HCT116 (cell line): ENCODE measurements at regions not wholly inside any gene's neighbourhood (a gene's known extent, or its start where the extent isn't known, plus 50 kb on each side); places are given as distances from the start of the nearest gene placed in this dataset.

Experiments
- ATAC-seq: fragments of 200-7000 bp; cut with Tn5 transposase; 2 replicates; pipeline ENCODE4 v1.9.1; 2020; ENCODE audit warnings: mild to moderate bottlenecking, moderate library complexity
- BruUV-seq: library from RNA; stranded (reverse); fragments of 400-500 nt; replicated peaks from 2 replicates; lab custom pipeline; 2021; lab: Mats Ljungman, UMichigan
- CTCF ChIA-PET: fragments of 300-600 bp; sonication (Branson Sonifier 250); formaldehyde crosslinking; loops from one replicate; lab custom pipeline; 2021; ENCODE audit warnings: antibody characterized with exemption; lab: Charles Lee
- POLR2A ChIA-PET: fragments of 300-600, 350-600 bp; sonication (Branson Sonifier 250); formaldehyde crosslinking; loops from one replicate; lab custom pipeline; 2021; ENCODE audit warnings: antibody characterized with exemption; lab: Charles Lee
- RAD21 ChIA-PET, 2 experiments: fragments of 300-600 bp; sonication (Branson Sonifier 250); formaldehyde crosslinking; loops; one replicate each; lab custom pipeline; 2023; ENCODE audit warnings: low total read pairs in 2 of 2; ENCODE audit not compliant: uncharacterized antibody in 2 of 2, unreplicated experiment in 2 of 2, low non-redundant PET in 1 of 2; lab: Charles Lee
- DNase-seq: peaks from one replicate; pipeline ENCODE4 v3.0.0-alpha.2; 2010; ENCODE audit warnings: low read depth, low spot score
- H2AFZ ChIP-seq: fragments of 200-600 bp; shearing (Covaris generic), sonication (generic); 2 replicates; pipeline ENCODE4 v1.6.1; 2017; ENCODE audit warnings: low read depth, mixed run types, mixed read lengths, antibody characterized with exemption, low read length; ENCODE audit not compliant: poor library complexity, severe bottlenecking
- H3K27ac ChIP-seq: 2 replicates; pipeline ENCODE4 v1.5.1; 2012; ENCODE audit warnings: low read depth, low read length
- H3K27me3 ChIP-seq: fragments of 200-600 bp; sonication (generic); 2 replicates; pipeline ENCODE4 v1.6.1; 2016; ENCODE audit warnings: mixed run types, low read length, mixed read lengths; ENCODE audit not compliant: insufficient read depth
- H3K36me3 ChIP-seq, 2 experiments: fragments of 200-500 bp in 1 of 2; fragments of 200-600 bp in 1 of 2; sonication (Bioruptor generic) in 1 of 2; sonication (generic) in 1 of 2; 2 replicates each; pipeline versions ENCODE4 v1.5.1 to v1.6.1; 2014 to 2016; ENCODE audit warnings: low read length in 2 of 2, inconsistent platforms in 1 of 2, mixed read lengths in 1 of 2, mixed run types in 1 of 2; ENCODE audit not compliant: insufficient read depth in 2 of 2, control insufficient read depth in 1 of 2
- H3K4me1 ChIP-seq, 2 experiments: fragments of 200-600 bp in 1 of 2; sonication (generic) in 1 of 2; 2 replicates each; pipeline versions ENCODE4 v1.5.1 to v1.6.1; 2012 to 2017; ENCODE audit warnings: low read length in 2 of 2, inconsistent platforms in 1 of 2, mild to moderate bottlenecking in 1 of 2, mixed read lengths in 1 of 2, mixed run types in 1 of 2, moderate library complexity in 1 of 2; ENCODE audit not compliant: insufficient read depth in 2 of 2, control insufficient read depth in 1 of 2
- H3K4me2 ChIP-seq: fragments of 200-600 bp; sonication (generic); 2 replicates; pipeline ENCODE4 v1.6.1; 2017; ENCODE audit warnings: mixed run types, low read length, mixed read lengths
- H3K4me3 ChIP-seq, 2 experiments: fragments of 200-600 bp in 1 of 2; sonication (generic) in 1 of 2; replicated peaks in 1 of 2; 2 replicates each; pipeline ENCODE4 v1.5.1; 2011 to 2016; ENCODE audit warnings: low read length in 2 of 2, control low read depth in 1 of 2, low read depth in 1 of 2, mild to moderate bottlenecking in 1 of 2, mixed read lengths in 1 of 2, mixed run types in 1 of 2
- H3K79me2 ChIP-seq: fragments of 200-600 bp; sonication (generic); 2 replicates; pipeline ENCODE4 v1.6.1; 2017; ENCODE audit warnings: mild to moderate bottlenecking, mixed run types, low read length, moderate library complexity, mixed read lengths; ENCODE audit not compliant: insufficient read depth
- H3K9ac ChIP-seq: fragments of 200-600 bp; sonication (generic); 2 replicates; pipeline ENCODE4 v1.6.1; 2016; ENCODE audit warnings: low read length, mixed read lengths
- H3K9me2 ChIP-seq: fragments of 200-600 bp; sonication (generic), shearing (Covaris generic); 2 replicates; pipeline ENCODE4 v1.6.1; 2017; ENCODE audit warnings: mixed run types, mild to moderate bottlenecking, moderate library complexity; ENCODE audit not compliant: insufficient read depth
- H3K9me3 ChIP-seq, 2 experiments: fragments of 200-500 bp in 1 of 2; fragments of 200-600 bp in 1 of 2; sonication (Bioruptor generic) in 1 of 2; sonication (generic) in 1 of 2; 2 replicates each; pipeline ENCODE4 v1.6.1; 2014 to 2017; ENCODE audit warnings: low read length in 2 of 2, mixed read lengths in 2 of 2, inconsistent platforms in 1 of 2, low read depth in 1 of 2, mild to moderate bottlenecking in 1 of 2, mixed run types in 1 of 2, moderate library complexity in 1 of 2; ENCODE audit not compliant: control insufficient read depth in 1 of 2, insufficient read depth in 1 of 2
- H4K20me1 ChIP-seq: fragments of 200-600 bp; sonication (generic), shearing (Covaris generic); 2 replicates; pipeline ENCODE4 v1.6.1; 2017; ENCODE audit warnings: mixed run types, mild to moderate bottlenecking, moderate library complexity; ENCODE audit not compliant: insufficient read depth
- CBX3 ChIP-seq: IDR thresholded peaks from 2 replicates; pipeline ENCODE4 v1.6.1; 2012; ENCODE audit warnings: low read depth
- CEBPB ChIP-seq: IDR thresholded peaks from 2 replicates; pipeline ENCODE4 v1.6.1; 2012; ENCODE audit warnings: low read depth
- EZH2 ChIP-seq: fragments of 200-600 bp; sonication (generic); IDR thresholded peaks from 2 replicates; pipeline ENCODE4 v1.6.1; 2017; ENCODE audit warnings: antibody characterized with exemption, mixed run types
- EZH2phosphoT487 ChIP-seq: fragments of 200-600 bp; IDR thresholded peaks from 2 replicates; pipeline ENCODE4 v1.6.1; 2018; ENCODE audit warnings: antibody characterized with exemption, borderline replicate concordance
- FOSL1 ChIP-seq: IDR thresholded peaks from 2 replicates; pipeline ENCODE4 v1.6.1; 2012; ENCODE audit warnings: low read depth
- JUND ChIP-seq: IDR thresholded peaks from 2 replicates; pipeline ENCODE4 v1.6.1; 2012
- RAD21 ChIP-seq: IDR thresholded peaks from 2 replicates; pipeline ENCODE4 v1.6.1; 2012; ENCODE audit warnings: low read depth, mild to moderate bottlenecking
- SP1 ChIP-seq: IDR thresholded peaks from 2 replicates; pipeline ENCODE4 v1.6.1; 2012; ENCODE audit warnings: low read depth
- YY1 ChIP-seq: IDR thresholded peaks from 2 replicates; pipeline ENCODE4 v1.6.1; 2011; ENCODE audit warnings: low read length, low read depth, moderate library complexity, mild to moderate bottlenecking; ENCODE audit not compliant: insufficient replicate concordance; ENCODE audit errors: extremely low read depth
- ZNF274 ChIP-seq: fragments of 200-500 bp; sonication (Bioruptor generic); IDR thresholded peaks from 2 replicates; pipeline ENCODE4 v1.6.1; 2014; ENCODE audit warnings: mild to moderate bottlenecking, low read depth, low read length, inconsistent platforms
- intact Hi-C: fragments of 100-400 bp; cut with micrococcal nuclease; formaldehyde crosslinking; loops from 2 replicates; pipeline ENCODE4 v1.10.0; 2022
- TF ChIP-seq, protein P1 (sequence below), 3 experiments: fragments of 200-600 bp in 1 of 3; sonication (generic) in 1 of 3; IDR thresholded peaks in 2 of 3; conservative IDR thresholded peaks in 1 of 3; 2 replicates each; pipeline ENCODE4 v1.5.1; 2012 to 2017; ENCODE audit warnings: low read depth in 2 of 3, low read length in 2 of 3, antibody characterized with exemption in 1 of 3, borderline replicate concordance in 1 of 3, control low read depth in 1 of 3, mild to moderate bottlenecking in 1 of 3, mixed read lengths in 1 of 3, mixed run types in 1 of 3, moderate library complexity in 1 of 3; ENCODE audit not compliant: insufficient read depth in 1 of 3

DNA sequence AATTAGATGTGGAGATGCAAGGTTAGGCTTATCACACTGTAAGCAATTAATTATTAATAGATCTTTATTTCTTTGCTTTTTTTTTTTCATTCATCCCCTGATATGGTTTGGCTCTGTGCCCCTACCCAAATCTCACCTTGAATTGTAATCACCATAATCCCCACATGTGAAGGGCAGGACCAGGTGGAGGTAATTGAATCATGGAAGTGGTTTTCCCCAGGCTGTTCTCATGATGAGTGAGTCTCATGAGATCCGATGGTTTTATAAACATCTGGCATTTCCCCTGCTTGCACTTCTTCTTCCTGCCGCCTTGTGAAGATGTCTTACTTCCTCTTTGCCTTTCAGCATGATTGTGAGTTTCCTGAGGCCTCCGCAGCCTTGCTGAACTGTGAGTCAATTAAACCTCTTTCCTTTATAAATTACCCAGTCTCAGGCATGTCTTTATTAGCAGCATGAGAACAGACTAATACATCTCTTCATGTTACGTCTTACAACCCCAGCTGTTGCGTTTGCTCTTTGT is 333.8 kb downstream of the CDH26 start:
- no TSS peak for BruUV-seq
- H3K36me3 ChIP-seq = no peaks in the 10 kb centered on the region

DNA sequence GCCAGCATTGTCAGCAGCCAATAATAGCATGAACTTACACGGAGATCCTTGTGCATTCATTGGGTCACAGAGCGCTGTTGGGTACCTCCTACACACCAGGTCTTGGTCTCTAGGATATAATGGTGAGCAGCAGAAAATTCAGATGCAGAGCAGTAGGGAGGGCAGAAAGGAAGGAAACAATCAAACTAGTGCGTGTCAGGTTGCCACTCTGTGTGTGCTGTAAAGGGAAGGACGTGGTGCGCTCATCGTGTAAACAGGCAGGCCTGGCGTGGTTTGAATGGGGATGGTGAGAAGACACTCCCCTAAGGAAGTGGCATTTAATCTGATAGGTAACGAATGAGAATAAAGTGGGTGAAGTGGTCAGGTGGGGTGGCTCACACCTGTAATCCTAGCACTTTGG is 336.4 kb downstream of the CDH26 start:
- CTCF ChIA-PET = no interaction called here
- intact Hi-C loops = no loop called here
- Histone ChIP-seq H3K4me1 (no peaks in the 10 kb centered on the region), H3K27ac (no peak overlapping the region), H2AFZ (no peak overlapping the region), H4K20me1 (no peaks in the 10 kb centered on the region), H3K4me2 (no peak overlapping the region), H3K9me3 (peaks cover 8 to 12% of the 10 kb centered on the region in 2 experiments; a peak in 2 of 4 replicates), H3K9ac (no peak overlapping the region), H3K9me2 (no peaks in the 10 kb centered on the region), H3K36me3 (no peaks in the 10 kb centered on the region), H3K79me2 (no peaks in the 10 kb centered on the region), H3K27me3 (no peaks in the 10 kb centered on the region), H3K4me3 (no peak overlapping the region)
- no peak for DNase-seq
- BruUV-seq = no TSS peak
- RAD21 ChIA-PET = no interaction called here
- ATAC-seq = no peak
- POLR2A ChIA-PET = no interaction called here
- TF ChIP-seq YY1 (no peak), SP1 (no peak), CEBPB (no peak), RAD21 (no peak), CBX3 (no peak), ZNF274 (no peak), FOSL1 (no peak), EZH2phosphoT487 (no peak)
- TF ChIP-seq, protein P1, sequence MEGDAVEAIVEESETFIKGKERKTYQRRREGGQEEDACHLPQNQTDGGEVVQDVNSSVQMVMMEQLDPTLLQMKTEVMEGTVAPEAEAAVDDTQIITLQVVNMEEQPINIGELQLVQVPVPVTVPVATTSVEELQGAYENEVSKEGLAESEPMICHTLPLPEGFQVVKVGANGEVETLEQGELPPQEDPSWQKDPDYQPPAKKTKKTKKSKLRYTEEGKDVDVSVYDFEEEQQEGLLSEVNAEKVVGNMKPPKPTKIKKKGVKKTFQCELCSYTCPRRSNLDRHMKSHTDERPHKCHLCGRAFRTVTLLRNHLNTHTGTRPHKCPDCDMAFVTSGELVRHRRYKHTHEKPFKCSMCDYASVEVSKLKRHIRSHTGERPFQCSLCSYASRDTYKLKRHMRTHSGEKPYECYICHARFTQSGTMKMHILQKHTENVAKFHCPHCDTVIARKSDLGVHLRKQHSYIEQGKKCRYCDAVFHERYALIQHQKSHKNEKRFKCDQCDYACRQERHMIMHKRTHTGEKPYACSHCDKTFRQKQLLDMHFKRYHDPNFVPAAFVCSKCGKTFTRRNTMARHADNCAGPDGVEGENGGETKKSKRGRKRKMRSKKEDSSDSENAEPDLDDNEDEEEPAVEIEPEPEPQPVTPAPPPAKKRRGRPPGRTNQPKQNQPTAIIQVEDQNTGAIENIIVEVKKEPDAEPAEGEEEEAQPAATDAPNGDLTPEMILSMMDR (IDR thresholded peaks at IDR 0.05 in 2 of 3, conservative IDR thresholded peaks at IDR 0.05 in 1 of 3; ENCODE audit: borderline replicate concordance in 1 of 3, insufficient read depth in 1 of 3, low read depth in 2 of 3, low read length in 2 of 3) = no peak

More for the DNA sequence above, 333.8 kb downstream of the CDH26 start:
- no peak overlapping the region for H2AFZ ChIP-seq
- CTCF ChIA-PET = no interaction called here
- DNase-seq (no peak), ATAC-seq (no peak)
- H3K9me2 ChIP-seq = no peaks in the 10 kb centered on the region
- RAD21 ChIA-PET = no interaction called here
- no peak overlapping the region for H3K9ac ChIP-seq
- H3K27ac ChIP-seq = no peak overlapping the region
- TF ChIP-seq JUND (no peak), RAD21 (no peak), EZH2 (no peak)
- TF ChIP-seq, protein P1 (IDR thresholded peaks at IDR 0.05 in 2 of 3, conservative IDR thresholded peaks at IDR 0.05 in 1 of 3; ENCODE audit: borderline replicate concordance in 1 of 3, insufficient read depth in 1 of 3, low read depth in 2 of 3, low read length in 2 of 3) = no peak
- POLR2A ChIA-PET = no interaction called here
- H3K27me3 ChIP-seq = no peaks in the 10 kb centered on the region
- H4K20me1 ChIP-seq = no peaks in the 10 kb centered on the region
- no peak overlapping the region for H3K4me2 ChIP-seq
- no peak overlapping the region for H3K4me3 ChIP-seq
- intact Hi-C loops = no loop called here
- H3K4me1 ChIP-seq = no peaks in the 10 kb centered on the region
- H3K9me3 ChIP-seq = peaks cover 8 to 12% of the 10 kb centered on the region in 2 experiments; a peak in 2 of 4 replicates
- H3K79me2 ChIP-seq = no peaks in the 10 kb centered on the region
